Thyroid gland (tissue), 4 donors: ENCODE measurements at regions not wholly inside any gene's neighbourhood (a gene's known extent, or its start where the extent isn't known, plus 50 kb on each side); places are given as distances from the start of the nearest gene placed in this dataset.

Experiments
- CTCF ChIP-seq, 6 experiments: fragments of 200-600 bp in 3 of 6; fragments of 450-650 bp in 3 of 6; sonication (generic) in 3 of 6; IDR thresholded peaks; one replicate each; pipeline ENCODE4 v1.5.1; 2016 to 2019; ENCODE audit warnings: antibody characterized with exemption in 6 of 6, mild to moderate bottlenecking in 2 of 6, inconsistent platforms in 1 of 6, moderate library complexity in 1 of 6
- POLR2A ChIP-seq, 2 donors: fragments of 450-650 bp; IDR thresholded peaks; one replicate each; pipeline ENCODE4 v1.6.1; 2017; ENCODE audit warnings: antibody characterized with exemption in 2 of 2, mild to moderate bottlenecking in 2 of 2, moderate library complexity in 1 of 2

- TF ChIP-seq CTCF (IDR thresholded peaks at IDR 0.05) (no peak), POLR2A (IDR thresholded peaks at IDR 0.05) (no peak)
Measured at GRCh38 chr6:139713424-139713823, 339.0 kb upstream of the CITED2 start.
